Cardiac muscle cell (in vitro differentiated cells and primary cell): ENCODE measurements at regions not wholly inside any gene's neighbourhood (a gene's known extent, or its start where the extent isn't known, plus 50 kb on each side); places are given as distances from the start of the nearest gene placed in this dataset.

Source experiments
- DNase-seq, 2 donors: peaks; one replicate each; pipeline versions ENCODE4 v3.0.0 to v3.0.0-alpha.2; 2010 to 2017; ENCODE audit warnings: low read depth in 1 of 2, low spot score in 1 of 2
- H3K27ac ChIP-seq: fragments of 200-600 bp; sonication (generic); 2 replicates; pipeline ENCODE4 v1.5.1; 2016
- H3K27me3 ChIP-seq: fragments of 200-600 bp; sonication (generic); 2 replicates; pipeline ENCODE4 v1.6.0; 2016; ENCODE audit warnings: control low read depth
- H3K36me3 ChIP-seq: fragments of 200-600 bp; sonication (generic); 2 replicates; pipeline ENCODE4 v1.5.1; 2016; ENCODE audit warnings: control low read depth
- H3K4me1 ChIP-seq: fragments of 200-600 bp; sonication (generic); 2 replicates; pipeline ENCODE4 v1.8.1; 2017; ENCODE audit warnings: low read depth, mild to moderate bottlenecking, mixed run types
- H3K4me3 ChIP-seq: fragments of 200-600 bp; sonication (generic); 2 replicates; pipeline ENCODE4 v1.5.1; 2016; ENCODE audit warnings: mild to moderate bottlenecking
- H3K9me3 ChIP-seq: fragments of 200-600 bp; sonication (generic); 2 replicates; pipeline ENCODE4 v1.5.1; 2017; ENCODE audit warnings: low read depth, mild to moderate bottlenecking, control low read depth
- CTCF ChIP-seq: IDR thresholded peaks from 2 replicates; pipeline ENCODE4 v1.5.1; 2012; ENCODE audit warnings: low read depth, mild to moderate bottlenecking, low read length

- no peak for TF ChIP-seq CTCF
- Histone ChIP-seq H3K4me1 (no peaks in the 10 kb centered on the region), H3K9me3 (no peaks in the 10 kb centered on the region), H3K4me3 (no peak overlapping the region), H3K27me3 (no peaks in the 10 kb centered on the region), H3K27ac (no peak overlapping the region), H3K36me3 (no peaks in the 10 kb centered on the region)
- DNase-seq = peak in 1 of 2 donors; percentile 11
These were observed 167.4 kb upstream of the C1orf21 start for GRCh38 chr1:184219414-184219813.

DNA sequence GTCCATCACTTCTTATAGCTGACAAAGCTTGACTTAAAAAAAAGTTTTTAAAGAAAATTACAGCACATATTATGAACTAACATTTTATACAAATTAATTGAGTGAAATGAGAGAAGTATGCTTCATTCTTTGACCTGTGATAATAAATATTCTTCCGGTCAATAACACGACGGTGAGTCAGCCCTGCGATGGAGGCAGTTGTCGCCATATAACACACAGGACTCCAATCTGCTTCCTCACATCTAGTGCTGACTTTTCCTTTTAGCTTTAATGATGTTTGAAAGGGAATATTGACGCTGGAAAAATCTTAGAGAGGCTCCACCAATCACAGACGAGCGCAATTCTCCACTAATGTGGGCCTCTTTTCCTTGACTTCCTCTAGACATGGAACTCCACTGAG, 166.9 kb upstream of the C1orf21 start:
- no peaks in the 10 kb centered on the region for H3K27me3 ChIP-seq
- no peaks in the 10 kb centered on the region for H3K36me3 ChIP-seq
- no peaks in the 10 kb centered on the region for H3K4me1 ChIP-seq
- no peak for DNase-seq
- no peak overlapping the region for H3K4me3 ChIP-seq
- no peak for TF ChIP-seq CTCF
- no peaks in the 10 kb centered on the region for H3K9me3 ChIP-seq
- H3K27ac ChIP-seq = no peak overlapping the region

DNA sequence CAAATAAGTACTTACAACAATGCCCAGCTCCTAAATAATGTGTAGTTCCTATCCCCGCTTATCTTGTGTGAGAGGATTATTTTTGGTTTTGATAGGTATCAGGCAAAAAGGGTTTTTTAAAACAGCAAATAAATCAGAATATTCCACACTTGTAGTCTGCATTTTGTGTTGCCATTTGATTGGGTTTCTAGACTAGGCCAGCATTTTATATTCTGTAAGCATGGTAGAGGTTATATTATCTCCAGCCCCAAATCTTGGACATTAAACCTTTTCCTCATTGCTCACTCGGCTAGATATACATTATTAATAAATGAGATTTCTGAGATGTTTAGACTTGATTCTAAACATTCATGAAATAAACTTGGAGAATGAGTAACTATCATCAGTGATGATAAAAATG, 165.7 kb upstream of the C1orf21 start:
- Histone ChIP-seq H3K4me1 (no peaks in the 10 kb centered on the region), H3K27ac (no peak overlapping the region), H3K27me3 (no peaks in the 10 kb centered on the region), H3K36me3 (no peaks in the 10 kb centered on the region), H3K9me3 (no peaks in the 10 kb centered on the region), H3K4me3 (no peak overlapping the region)
- no peak for DNase-seq
- no peak for TF ChIP-seq CTCF

DNA sequence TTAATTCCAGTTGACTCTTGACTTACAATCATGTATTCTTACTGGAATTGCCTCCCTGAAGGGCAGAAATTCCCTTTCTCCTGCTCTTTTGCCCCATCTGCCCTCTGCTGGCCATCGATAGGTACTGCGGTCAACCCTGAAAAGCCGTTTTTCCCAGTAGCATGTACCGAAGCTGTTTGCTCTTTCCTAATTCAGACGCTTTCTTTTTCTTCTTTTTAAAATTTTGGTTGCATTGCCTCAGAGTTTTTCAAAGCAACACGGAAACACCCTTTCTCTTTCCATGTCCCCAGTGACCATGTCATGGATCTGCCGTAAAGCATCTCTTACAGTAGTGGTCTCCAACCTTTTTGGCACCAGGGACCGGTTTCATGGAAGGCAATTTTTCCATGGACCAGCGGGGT, 164.2 kb upstream of the C1orf21 start:
- Histone ChIP-seq H3K9me3 (no peaks in the 10 kb centered on the region), H3K27me3 (no peaks in the 10 kb centered on the region), H3K27ac (no peak overlapping the region), H3K36me3 (no peaks in the 10 kb centered on the region), H3K4me3 (no peak overlapping the region), H3K4me1 (no peaks in the 10 kb centered on the region)
- peak; percentile 97 for TF ChIP-seq CTCF
- peak; percentile 52 to 73 for DNase-seq

GRCh38 chr1:184223216-184223615, 163.6 kb upstream of the C1orf21 start:
- no peak overlapping the region for H3K27ac ChIP-seq
- no peaks in the 10 kb centered on the region for H3K9me3 ChIP-seq
- DNase-seq = no peak
- no peaks in the 10 kb centered on the region for H3K27me3 ChIP-seq
- H3K36me3 ChIP-seq = no peaks in the 10 kb centered on the region
- TF ChIP-seq CTCF = no peak
- H3K4me3 ChIP-seq = no peak overlapping the region
- H3K4me1 ChIP-seq = no peaks in the 10 kb centered on the region
